ENCODE measurements at regions not wholly inside any gene's neighbourhood (a gene's known extent, or its start where the extent isn't known, plus 50 kb on each side); places are given as distances from the start of the nearest gene placed in this dataset.

DNA sequence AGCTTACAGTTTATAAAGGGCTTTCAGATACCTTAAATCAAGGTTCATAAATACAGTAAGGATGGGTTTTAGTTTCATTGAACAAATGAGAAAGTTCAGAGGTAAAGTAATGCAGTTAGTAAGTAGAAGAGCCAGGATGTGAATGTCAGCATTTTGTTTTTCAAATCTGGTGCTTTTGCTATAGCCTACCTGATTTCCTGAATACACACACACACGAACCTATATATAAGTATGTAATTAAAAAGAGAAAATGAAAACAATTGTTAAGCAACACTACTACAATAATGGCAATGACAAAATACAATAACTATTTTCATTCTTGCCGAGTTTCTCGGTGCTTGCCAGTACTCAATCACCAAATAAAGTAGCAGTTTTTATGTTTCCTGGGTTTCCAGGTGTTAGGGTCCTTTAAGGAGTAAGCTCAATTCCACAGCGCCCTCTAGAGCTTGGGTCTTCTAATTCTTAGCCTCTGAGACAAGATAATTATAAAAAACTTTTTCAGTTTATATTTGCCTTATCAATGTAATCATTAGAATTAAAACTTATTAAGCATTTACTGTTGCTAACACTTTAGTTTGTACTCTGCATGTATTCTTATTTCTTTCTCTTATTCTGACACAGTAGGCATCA, 512.9 kb upstream of the ACVR2A start:
- DNase-seq (ENCODE audit: low read depth): no peak
- TF ChIP-seq, protein P1, sequence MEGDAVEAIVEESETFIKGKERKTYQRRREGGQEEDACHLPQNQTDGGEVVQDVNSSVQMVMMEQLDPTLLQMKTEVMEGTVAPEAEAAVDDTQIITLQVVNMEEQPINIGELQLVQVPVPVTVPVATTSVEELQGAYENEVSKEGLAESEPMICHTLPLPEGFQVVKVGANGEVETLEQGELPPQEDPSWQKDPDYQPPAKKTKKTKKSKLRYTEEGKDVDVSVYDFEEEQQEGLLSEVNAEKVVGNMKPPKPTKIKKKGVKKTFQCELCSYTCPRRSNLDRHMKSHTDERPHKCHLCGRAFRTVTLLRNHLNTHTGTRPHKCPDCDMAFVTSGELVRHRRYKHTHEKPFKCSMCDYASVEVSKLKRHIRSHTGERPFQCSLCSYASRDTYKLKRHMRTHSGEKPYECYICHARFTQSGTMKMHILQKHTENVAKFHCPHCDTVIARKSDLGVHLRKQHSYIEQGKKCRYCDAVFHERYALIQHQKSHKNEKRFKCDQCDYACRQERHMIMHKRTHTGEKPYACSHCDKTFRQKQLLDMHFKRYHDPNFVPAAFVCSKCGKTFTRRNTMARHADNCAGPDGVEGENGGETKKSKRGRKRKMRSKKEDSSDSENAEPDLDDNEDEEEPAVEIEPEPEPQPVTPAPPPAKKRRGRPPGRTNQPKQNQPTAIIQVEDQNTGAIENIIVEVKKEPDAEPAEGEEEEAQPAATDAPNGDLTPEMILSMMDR (conservative IDR thresholded peaks at IDR 0.05; ENCODE audit: low read depth, low read length): peak; percentile 73

DNA sequence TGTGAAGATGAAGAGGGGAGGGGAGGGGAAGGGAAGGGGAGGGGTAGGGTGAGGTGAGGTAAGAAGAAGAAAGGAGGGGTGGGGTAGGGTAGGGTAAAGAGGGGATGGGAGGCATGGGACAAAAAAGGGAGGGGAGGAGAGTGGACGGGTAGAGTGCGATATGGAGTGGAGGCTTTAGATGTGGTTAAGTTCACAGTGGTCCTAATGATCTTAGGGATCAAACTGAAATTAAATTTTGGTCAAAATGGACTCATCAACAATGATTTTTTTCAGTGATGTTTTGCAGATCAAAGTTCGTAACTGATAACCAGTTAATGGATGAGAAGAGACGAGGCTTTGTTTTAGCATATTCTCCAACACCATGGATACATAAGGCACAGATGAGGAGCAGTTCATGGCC, 513.9 kb upstream of the ACVR2A start:
- no peak for DNase-seq (ENCODE audit: low read depth)
- TF ChIP-seq, protein P1 (conservative IDR thresholded peaks at IDR 0.05; ENCODE audit: low read depth, low read length): no peak
- no peak overlapping the region for H3K4me3 ChIP-seq (ENCODE audit: low read length)

More for the DNA sequence above, 512.9 kb upstream of the ACVR2A start:
- no peak overlapping the region for H3K4me3 ChIP-seq (ENCODE audit: low read length)

DNA sequence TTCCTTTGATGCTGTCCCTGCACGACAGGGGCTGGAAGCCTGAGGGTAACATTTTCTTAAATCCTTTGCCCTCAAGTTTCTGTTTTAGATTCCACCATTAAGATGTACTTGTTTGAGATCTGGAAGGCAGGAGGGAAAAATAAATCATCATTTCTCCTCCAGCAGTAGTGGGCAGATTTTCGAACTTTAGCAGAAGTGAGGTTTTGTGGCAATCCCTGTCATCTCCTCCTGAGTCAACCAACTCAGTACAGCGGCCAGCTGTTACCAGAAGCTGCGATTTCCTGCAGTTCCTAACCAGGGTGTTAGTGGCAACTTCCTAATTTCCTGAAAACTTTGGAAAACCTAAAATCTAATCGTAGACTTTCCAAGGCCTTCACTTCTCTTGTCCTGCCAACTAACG, 517.2 kb upstream of the ACVR2A start:
- TF ChIP-seq, protein P1 (conservative IDR thresholded peaks at IDR 0.05; ENCODE audit: low read depth, low read length): no peak
- DNase-seq (ENCODE audit: low read depth): no peak
- no peak overlapping the region for H3K4me3 ChIP-seq (ENCODE audit: low read length)

DNA sequence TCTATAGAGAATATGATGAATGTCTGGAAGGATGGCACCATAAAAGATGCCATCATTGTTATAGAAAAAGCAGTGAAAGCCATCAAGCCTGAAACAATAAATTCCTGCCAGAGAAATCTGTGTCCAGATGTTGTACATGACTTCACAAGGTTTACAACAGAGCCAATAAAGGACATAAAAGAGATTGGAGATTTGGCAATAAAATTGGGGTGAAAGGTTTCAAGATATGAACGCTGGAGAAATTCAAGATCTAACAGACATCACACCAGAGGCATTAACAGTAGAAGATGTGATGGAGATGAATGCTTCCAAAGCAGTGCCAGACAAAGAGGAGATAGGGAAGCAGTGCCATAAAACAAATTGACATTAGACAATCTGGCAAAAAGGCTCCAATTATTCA, 518.8 kb upstream of the ACVR2A start:
- H3K4me3 ChIP-seq (ENCODE audit: low read length): no peak overlapping the region
- no peak for DNase-seq (ENCODE audit: low read depth)
- TF ChIP-seq, protein P1 (conservative IDR thresholded peaks at IDR 0.05; ENCODE audit: low read depth, low read length): no peak

DNA sequence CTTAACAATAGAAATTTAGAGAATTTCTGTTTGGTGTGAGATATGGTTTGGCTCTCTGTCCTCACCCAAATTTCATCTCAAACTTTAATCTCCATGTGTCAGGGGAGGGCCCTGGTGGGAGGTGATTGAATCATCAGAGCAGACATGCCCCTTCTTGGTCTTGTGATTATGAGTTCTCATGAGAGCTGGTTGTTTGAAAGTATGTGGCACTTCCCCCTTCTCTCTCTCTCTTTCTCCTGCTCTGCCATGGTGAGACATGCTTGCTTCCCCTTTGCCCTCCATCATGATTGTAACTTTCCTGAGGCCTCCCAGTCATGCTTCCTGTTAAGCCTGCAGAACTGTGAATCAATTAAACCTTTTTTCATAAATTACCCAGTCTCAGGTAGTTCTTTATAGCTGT, 524.7 kb upstream of the ACVR2A start:
- TF ChIP-seq, protein P1 (conservative IDR thresholded peaks at IDR 0.05; ENCODE audit: low read depth, low read length): no peak
- no peak for DNase-seq (ENCODE audit: low read depth)

DNA sequence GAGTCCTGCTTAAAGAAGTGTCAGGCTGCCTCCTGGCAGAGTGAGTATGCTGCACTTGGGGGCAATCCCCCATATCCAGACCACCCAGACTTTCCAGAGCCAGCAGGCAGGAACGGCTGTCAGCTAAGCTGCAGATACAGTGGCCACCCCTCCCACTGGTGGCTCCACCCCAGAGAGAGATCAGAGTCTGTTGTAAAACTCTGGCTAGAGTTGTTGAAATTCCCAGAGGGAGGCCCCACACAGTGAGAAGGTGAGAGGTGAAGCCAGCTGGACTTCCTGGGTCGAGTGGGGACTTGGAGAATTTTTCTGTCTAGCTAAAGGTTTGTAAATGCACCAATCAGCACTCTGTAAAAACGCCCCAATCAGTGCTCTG, 533.8 kb upstream of the ACVR2A start:
- no peak for DNase-seq (ENCODE audit: low read depth)
- TF ChIP-seq, protein P1 (conservative IDR thresholded peaks at IDR 0.05; ENCODE audit: low read depth, low read length): no peak
- H3K4me3 ChIP-seq (ENCODE audit: low read length): no peak overlapping the region

More for the DNA sequence above, 524.7 kb upstream of the ACVR2A start:
- H3K4me3 ChIP-seq (ENCODE audit: low read length): no peak overlapping the region

DNA sequence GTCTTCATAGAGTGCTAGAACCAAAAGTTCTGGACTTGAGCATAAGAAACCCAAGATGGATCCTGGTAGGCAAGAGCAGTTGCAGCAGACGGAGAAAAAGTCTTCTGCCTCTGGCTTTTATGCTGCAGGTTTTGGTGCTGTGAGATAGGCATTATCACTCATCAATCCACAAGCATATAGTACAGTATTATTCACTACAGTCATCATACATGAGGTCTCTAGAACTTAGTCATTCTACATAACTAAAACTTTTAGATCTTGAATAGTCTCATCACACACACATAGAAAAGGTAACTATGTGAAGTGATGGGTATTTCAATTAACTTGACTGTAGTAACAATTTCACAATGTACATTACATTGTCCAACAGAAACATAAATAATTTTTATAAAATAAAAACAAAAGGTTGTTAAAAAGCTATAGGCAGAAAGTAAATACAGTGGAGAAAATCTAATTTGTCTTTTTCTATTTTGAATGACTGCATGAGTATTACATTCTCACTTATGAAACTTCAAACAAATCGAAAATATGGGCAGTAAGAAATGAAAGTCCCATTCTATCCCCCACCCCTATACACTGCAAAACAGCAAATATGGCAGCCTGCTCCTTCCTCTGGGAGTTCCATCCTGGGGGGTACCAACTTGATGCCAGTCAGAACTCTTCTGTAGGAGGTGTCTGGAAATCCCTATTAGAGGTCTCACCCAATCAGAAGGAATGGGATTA, 534.3 kb upstream of the ACVR2A start:
- no peak for DNase-seq (ENCODE audit: low read depth)
- TF ChIP-seq, protein P1 (conservative IDR thresholded peaks at IDR 0.05; ENCODE audit: low read depth, low read length): no peak
- H3K4me3 ChIP-seq (ENCODE audit: low read length): no peak overlapping the region
